ENCODE measurements at regions not wholly inside any gene's neighbourhood (a gene's known extent, or its start where the extent isn't known, plus 50 kb on each side); places are given as distances from the start of the nearest gene placed in this dataset.
"Not testable (repeated sequence)": the region's sequence is repeated elsewhere in the genome, so short reads cannot be mapped to it uniquely, and the experiment has no call there.

- DNase-seq (ENCODE audit: low read depth), result peak; percentile 13
Measured at GRCh38 chrX:66110112-66110511, 53.9 kb upstream of the HEPH start.

GRCh38 chrX:66107860-66108259, 56.2 kb upstream of the HEPH start:
- not testable (repeated sequence) for DNase-seq (ENCODE audit: low read depth)

DNA sequence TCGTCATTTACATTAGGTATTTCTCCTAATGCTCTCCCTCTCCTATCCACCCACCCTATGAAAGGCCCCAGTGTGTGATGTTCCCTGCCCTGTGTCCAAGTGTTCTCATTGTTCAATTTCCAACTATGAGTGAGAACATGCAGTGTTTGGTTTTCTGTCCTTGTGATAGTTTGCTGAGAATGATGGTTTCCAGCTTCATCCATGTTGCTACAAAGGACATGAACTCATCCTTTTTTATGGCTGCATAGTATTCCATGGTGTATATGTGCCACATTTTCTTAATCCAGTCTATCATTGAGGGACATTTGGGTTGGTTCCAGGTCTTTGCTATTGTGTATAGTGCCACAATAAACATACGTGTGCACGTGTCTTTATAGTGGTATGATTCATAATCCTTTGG, 61.6 kb upstream of the HEPH start:
- not testable (repeated sequence) for DNase-seq (ENCODE audit: low read depth)

- no peak for DNase-seq (ENCODE audit: low read depth)
Measured at GRCh38 chrX:66098162-66098561, 58.3 kb upstream of the VSIG4 start.

DNA sequence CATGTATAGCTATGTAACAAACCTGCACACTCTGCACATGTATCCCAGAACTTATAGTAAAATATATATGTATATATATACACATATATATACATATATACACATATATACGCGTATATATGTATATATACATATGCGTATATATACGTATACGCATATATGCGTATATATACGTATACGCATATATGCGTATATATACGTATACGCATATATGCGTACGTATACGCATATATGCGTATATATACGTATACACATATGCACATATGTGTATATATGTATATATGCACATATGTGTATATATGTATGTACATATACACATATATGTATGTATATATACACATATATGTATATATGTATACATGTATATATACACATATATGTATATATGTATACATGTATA, 57.1 kb upstream of the VSIG4 start:
- not testable (repeated sequence) for DNase-seq (ENCODE audit: low read depth)

DNA sequence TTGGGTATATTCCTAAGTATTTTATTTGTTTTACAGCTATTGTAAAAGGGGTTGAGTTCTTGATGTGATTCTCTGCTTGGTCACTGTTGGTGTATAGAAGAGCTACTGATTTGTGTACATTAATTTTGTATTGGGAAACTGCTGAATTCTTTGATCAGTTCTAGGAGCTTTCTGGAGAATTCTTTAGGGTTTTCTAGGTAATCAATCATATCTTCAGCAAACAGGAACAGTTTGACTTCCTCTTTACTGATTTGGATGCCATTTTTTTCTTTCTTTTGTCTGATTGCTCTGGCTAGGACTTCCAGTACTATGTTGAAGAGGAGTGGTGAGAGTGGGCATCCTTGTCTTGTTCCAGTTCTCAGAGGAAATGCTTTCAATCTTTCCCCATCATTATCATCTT, 50.1 kb upstream of the VSIG4 start:
- DNase-seq (ENCODE audit: low read depth), result not testable (repeated sequence)

Data from HT1080 (cell line).